Endothelial cell (in vitro differentiated cells): ENCODE measurements at regions not wholly inside any gene's neighbourhood (a gene's known extent, or its start where the extent isn't known, plus 50 kb on each side); places are given as distances from the start of the nearest gene placed in this dataset.
"Not testable (repeated sequence)": the region's sequence is repeated elsewhere in the genome, so short reads cannot be mapped to it uniquely, and the experiment has no call there.

Experiments
- DNase-seq: peaks from one replicate; pipeline ENCODE4 v3.0.0; 2021; ENCODE audit warnings: low spot score
- H3K27ac Mint-ChIP-seq: one replicate; pipeline ENCODE4 v1.8.0; 2021; ENCODE audit warnings: mixed read lengths, inconsistent platforms; ENCODE audit not compliant: unreplicated experiment
- H3K27me3 Mint-ChIP-seq: one replicate; pipeline ENCODE4 v1.8.0; 2021; ENCODE audit warnings: mild to moderate bottlenecking, moderate library complexity, mixed read lengths, inconsistent platforms; ENCODE audit not compliant: unreplicated experiment
- H3K36me3 Mint-ChIP-seq: one replicate; pipeline ENCODE4 v1.8.0; 2021; ENCODE audit warnings: mild to moderate bottlenecking, low read depth, mixed read lengths, inconsistent platforms; ENCODE audit not compliant: unreplicated experiment
- H3K4me1 Mint-ChIP-seq: one replicate; pipeline ENCODE4 v1.8.0; 2021; ENCODE audit warnings: mild to moderate bottlenecking, mixed read lengths, inconsistent platforms; ENCODE audit not compliant: unreplicated experiment
- H3K4me3 Mint-ChIP-seq: one replicate; pipeline ENCODE4 v1.8.0; 2021; ENCODE audit warnings: mild to moderate bottlenecking, mixed read lengths, inconsistent platforms; ENCODE audit not compliant: unreplicated experiment
- H3K9me3 Mint-ChIP-seq: one replicate; pipeline ENCODE4 v1.8.0; 2021; ENCODE audit warnings: mixed read lengths, inconsistent platforms; ENCODE audit not compliant: unreplicated experiment
- CTCF ChIP-seq: fragments of 200-600 bp; sonication (generic); IDR thresholded peaks from one replicate; pipeline ENCODE4 v1.5.0; 2021; ENCODE audit warnings: antibody characterized with exemption; ENCODE audit not compliant: unreplicated experiment

GRCh38 chr21:9766890-9767591, 754.3 kb upstream of the TPTE start:
- DNase-seq, H3K27me3 Mint-ChIP-seq, H3K9me3 Mint-ChIP-seq, H3K27ac Mint-ChIP-seq, H3K4me3 Mint-ChIP-seq, H3K36me3 Mint-ChIP-seq, H3K4me1 Mint-ChIP-seq: not testable (repeated sequence)

- DNase-seq, result no peak
- H3K27me3 Mint-ChIP-seq, result no peaks in the 10 kb centered on the region
- H3K36me3 Mint-ChIP-seq, result no peaks in the 10 kb centered on the region
- no peak for TF ChIP-seq CTCF
- no peaks in the 10 kb centered on the region for H3K4me1 Mint-ChIP-seq
- H3K27ac Mint-ChIP-seq, result no peak overlapping the region
- H3K9me3 Mint-ChIP-seq, result no peaks in the 10 kb centered on the region
- H3K4me3 Mint-ChIP-seq, result no peak overlapping the region
Observed at GRCh38 chr21:9767592-9768375, 753.6 kb upstream of the TPTE start.

- not testable (repeated sequence) for H3K9me3 Mint-ChIP-seq, DNase-seq, H3K27me3 Mint-ChIP-seq, H3K4me1 Mint-ChIP-seq, H3K27ac Mint-ChIP-seq, H3K4me3 Mint-ChIP-seq, H3K36me3 Mint-ChIP-seq
Observed at GRCh38 chr21:9768376-9769130, 752.8 kb upstream of the TPTE start.

GRCh38 chr21:9769131-9769498, 752.3 kb upstream of the TPTE start:
- H3K4me3 Mint-ChIP-seq, DNase-seq, H3K27me3 Mint-ChIP-seq, H3K4me1 Mint-ChIP-seq, H3K9me3 Mint-ChIP-seq, H3K36me3 Mint-ChIP-seq, H3K27ac Mint-ChIP-seq: not testable (repeated sequence)

- not testable (repeated sequence) for H3K4me3 Mint-ChIP-seq, H3K36me3 Mint-ChIP-seq, H3K27ac Mint-ChIP-seq, DNase-seq, H3K4me1 Mint-ChIP-seq, H3K27me3 Mint-ChIP-seq
- H3K9me3 Mint-ChIP-seq, result peaks cover 13% of the 10 kb centered on the region
Observed at GRCh38 chr21:9769718-9770690, 751.4 kb upstream of the TPTE start.

- H3K4me1 Mint-ChIP-seq, H3K27ac Mint-ChIP-seq, H3K4me3 Mint-ChIP-seq, DNase-seq: not testable (repeated sequence)
- H3K36me3 Mint-ChIP-seq, result peaks cover 17% of the 10 kb centered on the region
- peaks cover 20% of the 10 kb centered on the region for H3K27me3 Mint-ChIP-seq
- peaks cover 28% of the 10 kb centered on the region for H3K9me3 Mint-ChIP-seq
Observed at GRCh38 chr21:9771466-9772347, 749.7 kb upstream of the TPTE start.
